ENCODE measurements at regions not wholly inside any gene's neighbourhood (a gene's known extent, or its start where the extent isn't known, plus 50 kb on each side); places are given as distances from the start of the nearest gene placed in this dataset.

GRCh38 chr7:344608-344994, 54.6 kb downstream of the FOXL3 start:
- no peaks in the 10 kb centered on the region for H3K36me3 ChIP-seq (ENCODE audit: control insufficient read depth, insufficient read depth, low read length)
- TF ChIP-seq CTCF (IDR thresholded peaks at IDR 0.05; ENCODE audit: insufficient read depth, low read length, poor library complexity, severe bottlenecking): no peak
- no peak overlapping the region for H3K4me3 ChIP-seq (replicated peaks; ENCODE audit: low read depth, low read length)
- no peak for DNase-seq (ENCODE audit: extremely low read depth, insufficient read length)
- H3K27me3 ChIP-seq (replicated peaks; ENCODE audit: control insufficient read depth, insufficient read depth, low read length): no peaks in the 10 kb centered on the region

GRCh38 chr7:346116-346898, 56.3 kb downstream of the FOXL3 start:
- Histone ChIP-seq H3K27me3 (replicated peaks; ENCODE audit: control insufficient read depth, insufficient read depth, low read length) (no peaks in the 10 kb centered on the region), H3K36me3 (ENCODE audit: control insufficient read depth, insufficient read depth, low read length) (no peaks in the 10 kb centered on the region), H3K4me3 (replicated peaks; ENCODE audit: low read depth, low read length) (no peak overlapping the region)
- DNase-seq (ENCODE audit: extremely low read depth, insufficient read length): no peak
- no peak for TF ChIP-seq CTCF (IDR thresholded peaks at IDR 0.05; ENCODE audit: insufficient read depth, low read length, poor library complexity, severe bottlenecking)

GRCh38 chr7:347001-347590, 57.1 kb downstream of the FOXL3 start:
- TF ChIP-seq CTCF (IDR thresholded peaks at IDR 0.05; ENCODE audit: insufficient read depth, low read length, poor library complexity, severe bottlenecking): no peak
- DNase-seq (ENCODE audit: extremely low read depth, insufficient read length): no peak
- Histone ChIP-seq H3K36me3 (ENCODE audit: control insufficient read depth, insufficient read depth, low read length) (no peaks in the 10 kb centered on the region), H3K27me3 (replicated peaks; ENCODE audit: control insufficient read depth, insufficient read depth, low read length) (no peaks in the 10 kb centered on the region), H3K4me3 (replicated peaks; ENCODE audit: low read depth, low read length) (no peak overlapping the region)

GRCh38 chr7:347644-348479, 57.9 kb downstream of the FOXL3 start:
- H3K4me3 ChIP-seq (replicated peaks; ENCODE audit: low read depth, low read length): no peak overlapping the region
- no peaks in the 10 kb centered on the region for H3K36me3 ChIP-seq (ENCODE audit: control insufficient read depth, insufficient read depth, low read length)
- no peak for DNase-seq (ENCODE audit: extremely low read depth, insufficient read length)
- TF ChIP-seq CTCF (IDR thresholded peaks at IDR 0.05; ENCODE audit: insufficient read depth, low read length, poor library complexity, severe bottlenecking): no peak
- no peaks in the 10 kb centered on the region for H3K27me3 ChIP-seq (replicated peaks; ENCODE audit: control insufficient read depth, insufficient read depth, low read length)

- DNase-seq (ENCODE audit: extremely low read depth, insufficient read length): no peak
- Histone ChIP-seq H3K4me3 (replicated peaks; ENCODE audit: low read depth, low read length) (no peak overlapping the region), H3K27me3 (replicated peaks; ENCODE audit: control insufficient read depth, insufficient read depth, low read length) (no peaks in the 10 kb centered on the region), H3K36me3 (ENCODE audit: control insufficient read depth, insufficient read depth, low read length) (no peaks in the 10 kb centered on the region)
- no peak for TF ChIP-seq CTCF (IDR thresholded peaks at IDR 0.05; ENCODE audit: insufficient read depth, low read length, poor library complexity, severe bottlenecking)
Measured at GRCh38 chr7:348480-348844, 58.5 kb downstream of the FOXL3 start.

Data from GM06990 (cell line).